HepG2 (cell line): ENCODE measurements at regions not wholly inside any gene's neighbourhood (a gene's known extent, or its start where the extent isn't known, plus 50 kb on each side); places are given as distances from the start of the nearest gene placed in this dataset.

ENCODE experiments used
- AGO2 ChIP-seq: fragments of 200-400 bp; formaldehyde crosslinking; optimal IDR thresholded peaks from 2 replicates; pipeline ENCODE3; 2017; ENCODE audit warnings: mild to moderate bottlenecking, low read depth, low read length, moderate library complexity
- NCOA2 ChIP-seq: sonication (generic); formaldehyde crosslinking; IDR thresholded peaks from 2 replicates; pipeline ENCODE4 v1.8.0; 2022; ENCODE audit warnings: inconsistent platforms
- NR2C2 ChIP-seq: sonication (generic); formaldehyde crosslinking; IDR thresholded peaks from 2 replicates; pipeline ENCODE4 v1.4.0; 2020; ENCODE audit warnings: missing genetic modification reagents, mild to moderate bottlenecking, moderate library complexity, borderline replicate concordance
- PRDM10 ChIP-seq: sonication (generic); formaldehyde crosslinking; IDR thresholded peaks from 2 replicates; pipeline ENCODE4 v1.4.0; 2020; ENCODE audit warnings: low read depth, missing genetic modification reagents
- SNAPC4 ChIP-seq: sonication (generic); formaldehyde crosslinking; IDR thresholded peaks from 2 replicates; pipeline ENCODE4 v1.4.0; 2020; ENCODE audit warnings: mild to moderate bottlenecking, missing genetic modification reagents
- TRIM24 ChIP-seq: sonication (generic); formaldehyde crosslinking; IDR thresholded peaks from 2 replicates; pipeline ENCODE4 v1.8.0; 2022; ENCODE audit warnings: mild to moderate bottlenecking, missing genetic modification reagents
- ZBTB4 ChIP-seq: sonication (generic); formaldehyde crosslinking; IDR thresholded peaks from 2 replicates; pipeline ENCODE4 v1.4.0; 2020; ENCODE audit warnings: missing genetic modification reagents, mild to moderate bottlenecking, borderline replicate concordance
- ZNF558 ChIP-seq: sonication (generic); formaldehyde crosslinking; IDR thresholded peaks from 2 replicates; pipeline ENCODE4 v1.9.0; 2022; ENCODE audit warnings: mild to moderate bottlenecking, missing genetic modification reagents, borderline replicate concordance
- ZNF772 ChIP-seq: sonication (generic); formaldehyde crosslinking; IDR thresholded peaks from 2 replicates; pipeline ENCODE4 v1.5.0; 2020; ENCODE audit warnings: mild to moderate bottlenecking, missing genetic modification reagents
- ZSCAN30 ChIP-seq: sonication (generic); formaldehyde crosslinking; IDR thresholded peaks from 2 replicates; pipeline ENCODE4 v1.5.0; 2020; ENCODE audit warnings: mild to moderate bottlenecking, missing genetic modification reagents

GRCh38 chr2:238523158-238524110 lies 96.7 kb downstream of the ASB1 start (continued):
- TF ChIP-seq ZBTB4 (no peak), AGO2 (no peak), NCOA2 (CRISPR knock-in tag) (peak; percentile 78), ZNF772 (CRISPR knock-in tag) (no peak), ZNF558 (no peak), PRDM10 (CRISPR knock-in tag) (no peak), NR2C2 (no peak; the same call in 1 of the 2 replicates), TRIM24 (CRISPR knock-in tag) (no peak), SNAPC4 (CRISPR knock-in tag) (no peak), ZSCAN30 (CRISPR knock-in tag) (no peak)
